Liver (tissue), 8 donors: ENCODE measurements at regions not wholly inside any gene's neighbourhood (a gene's known extent, or its start where the extent isn't known, plus 50 kb on each side); places are given as distances from the start of the nearest gene placed in this dataset.
A peak's percentile ranks its signal among the peaks of the same experiment; 100 is the strongest.

Experiments used
- DNase-seq: peaks from one replicate; pipeline ENCODE4 v3.0.0-alpha.2; 2017; ENCODE audit warnings: low spot score
- H3K27ac ChIP-seq, 2 donors: one replicate each; pipeline ENCODE4 v1.7.0; 2013; ENCODE audit warnings: inconsistent platforms in 2 of 2, low read length in 2 of 2, control low read depth in 1 of 2, low read depth in 1 of 2, mild to moderate bottlenecking in 1 of 2
- H3K27me3 ChIP-seq, 4 donors: one replicate each; pipeline versions ENCODE4 v1.6.1 to v1.7.0; 2013; ENCODE audit warnings: low read length in 3 of 4, inconsistent platforms in 1 of 4, mild to moderate bottlenecking in 1 of 4, moderate library complexity in 1 of 4; ENCODE audit not compliant: control insufficient read depth in 4 of 4, insufficient read depth in 4 of 4
- H3K36me3 ChIP-seq, 4 donors: one replicate each; pipeline versions ENCODE4 v1.6.1 to v1.7.0; 2013; ENCODE audit warnings: low read length in 3 of 4, mild to moderate bottlenecking in 3 of 4, low read depth in 1 of 4, moderate library complexity in 1 of 4; ENCODE audit not compliant: control insufficient read depth in 4 of 4, insufficient read depth in 3 of 4
- H3K4me1 ChIP-seq, 4 donors: one replicate each; pipeline versions ENCODE4 v1.6.1 to v1.7.0; 2013; ENCODE audit warnings: low read length in 3 of 4, mild to moderate bottlenecking in 3 of 4, moderate library complexity in 1 of 4; ENCODE audit not compliant: control insufficient read depth in 4 of 4, insufficient read depth in 4 of 4
- H3K4me3 ChIP-seq, 3 donors: one replicate each; pipeline versions ENCODE4 v1.6.1 to v1.7.0; 2013; ENCODE audit warnings: low read length in 3 of 3, control low read depth in 1 of 3, low read depth in 1 of 3, mild to moderate bottlenecking in 1 of 3
- H3K9ac ChIP-seq, 2 donors: one replicate each; pipeline ENCODE4 v1.7.0; 2013; ENCODE audit warnings: low read length in 2 of 2, mild to moderate bottlenecking in 2 of 2, moderate library complexity in 2 of 2, control low read depth in 1 of 2, low read depth in 1 of 2
- H3K9me3 ChIP-seq, 4 donors: one replicate each; pipeline versions ENCODE4 v1.6.1 to v1.7.0; 2013; ENCODE audit warnings: low read length in 3 of 4; ENCODE audit not compliant: control insufficient read depth in 4 of 4
- ATF3 ChIP-seq: IDR thresholded peaks from 2 replicates; pipeline ENCODE4 v1.6.1; 2016; ENCODE audit warnings: antibody characterized with exemption
- CTCF ChIP-seq: fragments of 150-350 bp; IDR thresholded peaks from 2 replicates; pipeline ENCODE4 v1.5.1; 2017; ENCODE audit warnings: improper control_type of control experiment, low read depth, low read length; ENCODE audit not compliant: missing input control
- EGR1 ChIP-seq, 2 donors: IDR thresholded peaks; 2 replicates each; pipeline ENCODE4 v1.6.1; 2016 to 2018; ENCODE audit warnings: antibody characterized with exemption in 2 of 2, low read depth in 2 of 2
- FOXA1 ChIP-seq: IDR thresholded peaks from 2 replicates; pipeline ENCODE4 v1.6.1; 2016; ENCODE audit warnings: antibody characterized with exemption
- HNF4A ChIP-seq, 2 donors: conservative IDR thresholded peaks; 2 replicates each; pipeline ENCODE4 v1.6.1; 2016; ENCODE audit warnings: antibody characterized with exemption in 2 of 2, mild to moderate bottlenecking in 2 of 2
- HNF4G ChIP-seq: IDR thresholded peaks from 2 replicates; pipeline ENCODE4 v1.6.1; 2016; ENCODE audit warnings: antibody characterized with exemption
- MAX ChIP-seq: IDR thresholded peaks from 2 replicates; pipeline ENCODE4 v1.6.1; 2016; ENCODE audit warnings: antibody characterized with exemption
- NR2F2 ChIP-seq: IDR thresholded peaks from 2 replicates; pipeline ENCODE4 v1.6.1; 2016; ENCODE audit warnings: antibody characterized with exemption
- RAD21 ChIP-seq, 2 donors: IDR thresholded peaks; 2 replicates each; pipeline ENCODE4 v1.6.1; 2016; ENCODE audit warnings: antibody characterized with exemption in 2 of 2, mild to moderate bottlenecking in 2 of 2
- REST ChIP-seq: IDR thresholded peaks from 2 replicates; pipeline ENCODE4 v1.6.1; 2016; ENCODE audit warnings: antibody characterized with exemption, mild to moderate bottlenecking
- RXRA ChIP-seq, 2 donors: IDR thresholded peaks; 2 replicates each; pipeline ENCODE4 v1.6.1; 2017 to 2018; ENCODE audit warnings: antibody characterized with exemption in 2 of 2, mild to moderate bottlenecking in 1 of 2
- SP1 ChIP-seq: IDR thresholded peaks from 2 replicates; pipeline ENCODE4 v1.6.1; 2018; ENCODE audit warnings: antibody characterized with exemption, mild to moderate bottlenecking
- TAF1 ChIP-seq: conservative IDR thresholded peaks from 2 replicates; pipeline ENCODE4 v1.6.1; 2016; ENCODE audit warnings: antibody characterized with exemption, mild to moderate bottlenecking
- YY1 ChIP-seq: IDR thresholded peaks from 2 replicates; pipeline ENCODE4 v1.6.1; 2016; ENCODE audit warnings: antibody characterized with exemption, mild to moderate bottlenecking
- ZBTB33 ChIP-seq: IDR thresholded peaks from 2 replicates; pipeline ENCODE4 v1.6.1; 2016; ENCODE audit warnings: antibody characterized with exemption
- WGBS: extraction: QIAGEN DNeasy Blood & Tissue Kit; methylation state at CpG from one replicate; pipeline ENCODE4 v1.1.7; 2013; 5-methylcytosine and 5-hydroxymethylcytosine counted together
- donor health status: healthy.
- donor health status: healthy.
- donor health status: healthy.
- donor health status: healthy.
- donor health status: healthy.

GRCh38 chr20:62576815-62577489 lies 65.4 kb upstream of the SLCO4A1 start:
- H3K4me1 ChIP-seq = no peaks in the 10 kb centered on the region
- no peaks in the 10 kb centered on the region for H3K9me3 ChIP-seq
- no peak overlapping the region for H3K9ac ChIP-seq
- peaks cover 0 to 17% (median 4%) of the 10 kb centered on the region in 4 donors for H3K27me3 ChIP-seq
- no peak overlapping the region for H3K27ac ChIP-seq
- TF ChIP-seq REST (peak; percentile 96), NR2F2 (no peak), MAX (no peak), TAF1 (no peak)
- whole genome bisulfite sequencing = 38% methylated on average over 15 of the region's 15 CpGs
- no peak for DNase-seq
- no peaks in the 10 kb centered on the region for H3K36me3 ChIP-seq
- no peak overlapping the region for H3K4me3 ChIP-seq

GRCh38 chr20:62577490-62577836 lies 64.8 kb upstream of the SLCO4A1 start:
- no peak overlapping the region for H3K27ac ChIP-seq
- TF ChIP-seq MAX (no peak), EGR1 (IDR thresholded peaks at IDR 0.05; ENCODE audit: low read depth in 2 of 2) (no peak), HNF4A (conservative IDR thresholded peaks at IDR 0.05) (no peak), YY1 (no peak), CTCF (no peak), SP1 (no peak), RXRA (IDR thresholded peaks at IDR 0.05) (no peak), ZBTB33 (no peak), ATF3 (no peak), RAD21 (IDR thresholded peaks at IDR 0.05) (no peak), REST (no peak), HNF4G (no peak), TAF1 (no peak), FOXA1 (no peak)
- no peaks in the 10 kb centered on the region for H3K36me3 ChIP-seq
- no peaks in the 10 kb centered on the region for H3K9me3 ChIP-seq
- 20% methylated on average over 14 of the region's 14 CpGs for WGBS
- no peak overlapping the region for H3K9ac ChIP-seq
- no peak overlapping the region for H3K4me3 ChIP-seq
- peaks cover 0 to 17% (median 4%) of the 10 kb centered on the region in 4 donors for H3K27me3 ChIP-seq
- DNase-seq = no peak
- H3K4me1 ChIP-seq = no peaks in the 10 kb centered on the region
